ENCODE measurements at regions not wholly inside any gene's neighbourhood (a gene's known extent, or its start where the extent isn't known, plus 50 kb on each side); places are given as distances from the start of the nearest gene placed in this dataset.

- CTCF ChIA-PET = no interaction called here
- POLR2A ChIA-PET = no interaction called here
These were observed 206.5 kb upstream of the IRX3 start for GRCh38 chr16:54493061-54493460.

- ChIA-PET CTCF (no interaction called here), POLR2A (no interaction called here)
These were observed 203.5 kb upstream of the IRX3 start for GRCh38 chr16:54490112-54490488.

- ChIA-PET CTCF (no interaction called here), POLR2A (no interaction called here)
These were observed 202.9 kb upstream of the IRX3 start for GRCh38 chr16:54489225-54490111.

- ChIA-PET POLR2A (no interaction called here), CTCF (no interaction called here)
These were observed 202.1 kb upstream of the IRX3 start for GRCh38 chr16:54488729-54489128.

- ChIA-PET POLR2A (no interaction called here), CTCF (no interaction called here)
These were observed 201.3 kb upstream of the IRX3 start for GRCh38 chr16:54487933-54488332.

GRCh38 chr16:54484700-54485099 lies 198.1 kb upstream of the IRX3 start:
- POLR2A ChIA-PET = no interaction called here
- CTCF ChIA-PET = no interaction called here

GRCh38 chr16:54482892-54483574 lies 196.4 kb upstream of the IRX3 start:
- ChIA-PET CTCF (no interaction called here), POLR2A (no interaction called here)

GRCh38 chr16:54480429-54480828 lies 193.8 kb upstream of the IRX3 start:
- ChIA-PET CTCF (no interaction called here), POLR2A (no interaction called here)

- ChIA-PET CTCF (no interaction called here), POLR2A (no interaction called here)
These were observed 193.0 kb upstream of the IRX3 start for GRCh38 chr16:54479546-54479945.

GRCh38 chr16:54477714-54478113 lies 191.1 kb upstream of the IRX3 start:
- ChIA-PET CTCF (no interaction called here), POLR2A (no interaction called here)

GRCh38 chr16:54475019-54475601 lies 188.5 kb upstream of the IRX3 start:
- POLR2A ChIA-PET = no interaction called here
- CTCF ChIA-PET = no interaction called here

GRCh38 chr16:54473226-54473993 lies 186.8 kb upstream of the IRX3 start:
- CTCF ChIA-PET = no interaction called here

GRCh38 chr16:54467398-54467797 lies 180.8 kb upstream of the IRX3 start:
- ChIA-PET POLR2A (no interaction called here), CTCF (no interaction called here)

More at GRCh38 chr16:54473226-54473993, 186.8 kb upstream of the IRX3 start:
- POLR2A ChIA-PET = no interaction called here

- CTCF ChIA-PET = no interaction called here
- POLR2A ChIA-PET = no interaction called here
These were observed 179.6 kb upstream of the IRX3 start for GRCh38 chr16:54466233-54466632.

- POLR2A ChIA-PET = no interaction called here
- CTCF ChIA-PET = no interaction called here
These were observed 178.5 kb upstream of the IRX3 start for GRCh38 chr16:54465063-54465462.

GRCh38 chr16:54462771-54463170 lies 176.2 kb upstream of the IRX3 start:
- CTCF ChIA-PET = no interaction called here

GRCh38 chr16:54462151-54462651 lies 175.6 kb upstream of the IRX3 start:
- ChIA-PET POLR2A (no interaction called here), CTCF (no interaction called here)

More at GRCh38 chr16:54462771-54463170, 176.2 kb upstream of the IRX3 start:
- POLR2A ChIA-PET = no interaction called here

GRCh38 chr16:54460263-54460860 lies 173.8 kb upstream of the IRX3 start:
- ChIA-PET POLR2A (no interaction called here), CTCF (no interaction called here)

GRCh38 chr16:54459509-54460262 lies 173.1 kb upstream of the IRX3 start:
- ChIA-PET CTCF (no interaction called here), POLR2A (no interaction called here)

Data from activated CD8-positive, alpha-beta memory T cell treated with anti-CD3 and anti-CD28 coated beads for 36 hours (primary cell).